ENCODE measurements at regions not wholly inside any gene's neighbourhood (a gene's known extent, or its start where the extent isn't known, plus 50 kb on each side); places are given as distances from the start of the nearest gene placed in this dataset.

DNA sequence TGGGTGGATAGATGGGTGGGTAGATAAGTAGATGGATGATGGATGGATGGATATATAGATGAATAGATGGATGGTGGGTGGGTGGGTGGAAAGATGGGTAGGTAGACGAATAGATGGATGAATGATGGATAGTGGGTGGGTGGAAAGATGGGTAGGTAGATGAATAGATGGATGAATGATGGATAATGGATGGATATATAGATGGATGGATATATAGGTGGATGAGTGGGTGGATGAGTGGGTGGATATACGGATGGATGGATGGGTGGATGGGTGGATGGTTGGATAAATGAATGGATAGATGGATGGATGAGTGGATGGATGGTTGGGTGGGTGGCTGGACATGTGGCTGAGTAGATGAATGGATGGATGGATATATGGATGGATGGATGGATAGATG, 53.1 kb upstream of the THY1 start:
- TF ChIP-seq POLR2A (IDR thresholded peaks at IDR 0.05) (no peak), CTCF (IDR thresholded peaks at IDR 0.05) (no peak)
